ENCODE measurements at regions not wholly inside any gene's neighbourhood (a gene's known extent, or its start where the extent isn't known, plus 50 kb on each side); places are given as distances from the start of the nearest gene placed in this dataset.
A peak's percentile ranks its signal among the peaks of the same experiment; 100 is the strongest.

DNA sequence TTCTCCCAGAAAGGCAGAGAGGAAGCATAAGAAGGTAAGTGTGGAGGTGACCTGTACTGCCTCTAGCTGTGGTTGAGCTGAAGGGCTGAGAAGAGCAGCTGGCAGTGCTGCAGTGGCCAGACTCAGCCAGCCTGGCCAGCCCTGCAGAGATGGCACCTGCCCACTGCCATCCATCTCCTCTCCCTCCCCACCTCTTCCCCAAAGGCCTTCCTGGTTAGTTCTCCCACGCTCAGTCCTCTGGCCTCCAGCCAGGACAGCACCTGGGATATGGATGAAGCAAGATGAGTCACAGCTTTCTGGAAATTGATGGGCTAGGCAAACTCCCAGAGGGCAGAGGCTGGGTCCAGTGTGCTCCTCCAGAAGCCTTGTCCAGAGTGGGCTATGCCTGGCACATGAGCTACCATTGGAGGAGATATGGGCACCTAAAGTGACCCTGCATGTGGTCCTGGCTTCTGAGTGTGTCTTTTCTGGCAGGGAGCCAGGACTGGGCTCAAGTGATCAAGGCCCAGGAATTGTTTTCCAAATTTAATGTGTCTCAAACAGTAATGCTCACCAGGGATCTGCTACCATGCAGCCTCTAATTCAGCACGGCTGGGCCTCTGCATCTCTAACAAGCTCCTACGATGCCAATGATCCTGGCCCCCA is 81.0 kb upstream of the CACUL1 start:
- peak; percentile 49 for DNase-seq (ENCODE audit: low read depth)

DNA sequence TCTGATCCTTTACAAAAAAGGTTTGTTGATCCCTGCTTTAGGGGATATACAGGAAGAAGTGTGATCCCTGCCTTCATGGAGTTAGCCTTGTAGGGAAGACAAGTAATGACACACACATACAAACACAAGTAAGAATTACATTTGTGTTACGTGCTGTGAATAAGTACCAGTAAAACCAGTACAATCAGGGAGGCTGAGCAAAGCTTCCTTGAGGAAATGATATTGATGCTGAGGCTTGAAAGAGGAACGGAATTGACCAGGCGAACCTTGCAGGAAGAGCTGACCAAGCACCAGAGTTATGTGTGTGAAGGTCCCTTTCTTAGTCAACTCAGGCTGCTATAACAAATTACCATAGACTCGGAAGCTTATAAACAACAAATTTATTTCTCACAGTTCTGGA is 83.6 kb upstream of the CACUL1 start:
- DNase-seq (ENCODE audit: low read depth), result no peak

GRCh38 chr10:118839348-118839747 is 84.6 kb upstream of the CACUL1 start:
- no peak for DNase-seq (ENCODE audit: low read depth)

- peak; percentile 26 for DNase-seq (ENCODE audit: low read depth)
Observed at GRCh38 chr10:118840071-118840775, 85.5 kb upstream of the CACUL1 start.

- DNase-seq (ENCODE audit: low read depth), result no peak
Observed at GRCh38 chr10:118840776-118841468, 86.2 kb upstream of the CACUL1 start.

DNA sequence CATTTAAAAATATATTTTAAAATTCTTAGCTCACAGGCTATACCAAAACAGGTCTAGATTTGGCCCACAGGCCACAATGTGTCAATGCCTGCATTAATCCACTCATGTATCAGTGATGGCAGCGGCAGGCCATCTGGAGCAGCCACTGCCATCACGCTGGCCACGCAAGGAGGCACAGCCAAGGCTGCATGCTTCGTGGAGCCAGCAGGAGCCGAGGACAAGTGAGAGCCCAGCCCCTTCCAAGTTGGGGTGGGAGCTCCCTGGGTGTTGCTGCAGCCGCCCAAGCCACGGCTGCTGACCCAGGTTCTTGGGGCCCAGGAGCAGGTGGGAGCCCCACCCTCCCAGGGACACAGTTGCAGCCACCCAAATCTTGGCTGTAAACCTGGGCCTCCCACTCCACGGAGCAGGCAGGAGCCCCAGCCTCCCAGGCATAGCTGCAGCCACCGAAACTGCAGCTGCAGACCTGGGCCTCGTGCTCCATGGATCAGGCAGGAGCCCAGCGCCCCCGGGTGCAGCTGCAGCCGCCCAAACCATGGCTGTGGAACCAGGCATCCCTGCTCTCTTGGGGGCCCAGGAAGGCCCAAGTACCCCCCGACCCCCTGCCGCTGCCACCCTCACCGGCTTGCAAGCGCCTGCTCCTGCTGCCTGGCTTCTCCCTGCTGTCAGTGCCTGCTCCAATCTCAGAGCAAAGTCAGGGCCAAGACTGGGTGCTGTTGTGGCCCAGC is 87.3 kb upstream of the CACUL1 start:
- no peak for DNase-seq (ENCODE audit: low read depth)

DNA sequence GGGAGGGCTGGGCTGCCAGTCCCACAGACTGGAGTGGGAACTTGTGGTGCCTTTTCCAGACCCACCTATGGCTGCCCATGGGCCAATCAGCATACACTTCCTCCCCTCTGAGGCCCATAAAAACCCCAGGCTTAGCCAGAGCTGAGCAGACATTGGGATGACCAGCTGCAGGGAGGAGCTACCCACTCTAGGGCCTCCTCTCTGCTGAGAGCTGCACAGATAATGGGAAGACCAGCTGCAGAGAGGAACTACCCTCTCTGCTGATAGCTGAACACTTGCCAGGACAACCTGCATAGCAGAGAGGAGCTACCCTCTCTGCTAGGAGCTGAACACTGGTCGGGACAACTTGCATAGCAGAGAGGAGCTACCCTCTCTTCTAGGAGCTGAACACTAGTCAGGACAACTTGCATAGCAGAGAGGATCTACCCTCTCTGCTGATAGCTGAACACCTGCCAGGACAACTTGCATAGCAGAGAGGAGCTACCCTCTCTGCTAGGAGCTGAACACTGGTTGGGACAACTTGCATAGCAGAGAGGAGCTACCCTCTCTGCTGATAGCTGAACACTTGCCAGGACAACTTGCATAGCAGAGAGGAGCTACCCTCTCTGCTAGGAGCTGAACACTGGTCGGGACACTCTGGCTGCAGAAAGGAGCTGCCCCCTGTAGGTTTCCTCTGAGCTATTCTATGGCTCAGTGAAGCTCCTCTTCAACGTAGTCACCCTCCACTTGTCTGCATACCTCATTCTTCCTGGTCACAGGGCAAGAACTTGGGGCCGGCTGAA is 88.3 kb upstream of the CACUL1 start:
- DNase-seq (ENCODE audit: low read depth), result no peak

GRCh38 chr10:118843647-118844265 is 89.0 kb upstream of the CACUL1 start:
- no peak for DNase-seq (ENCODE audit: low read depth)

DNA sequence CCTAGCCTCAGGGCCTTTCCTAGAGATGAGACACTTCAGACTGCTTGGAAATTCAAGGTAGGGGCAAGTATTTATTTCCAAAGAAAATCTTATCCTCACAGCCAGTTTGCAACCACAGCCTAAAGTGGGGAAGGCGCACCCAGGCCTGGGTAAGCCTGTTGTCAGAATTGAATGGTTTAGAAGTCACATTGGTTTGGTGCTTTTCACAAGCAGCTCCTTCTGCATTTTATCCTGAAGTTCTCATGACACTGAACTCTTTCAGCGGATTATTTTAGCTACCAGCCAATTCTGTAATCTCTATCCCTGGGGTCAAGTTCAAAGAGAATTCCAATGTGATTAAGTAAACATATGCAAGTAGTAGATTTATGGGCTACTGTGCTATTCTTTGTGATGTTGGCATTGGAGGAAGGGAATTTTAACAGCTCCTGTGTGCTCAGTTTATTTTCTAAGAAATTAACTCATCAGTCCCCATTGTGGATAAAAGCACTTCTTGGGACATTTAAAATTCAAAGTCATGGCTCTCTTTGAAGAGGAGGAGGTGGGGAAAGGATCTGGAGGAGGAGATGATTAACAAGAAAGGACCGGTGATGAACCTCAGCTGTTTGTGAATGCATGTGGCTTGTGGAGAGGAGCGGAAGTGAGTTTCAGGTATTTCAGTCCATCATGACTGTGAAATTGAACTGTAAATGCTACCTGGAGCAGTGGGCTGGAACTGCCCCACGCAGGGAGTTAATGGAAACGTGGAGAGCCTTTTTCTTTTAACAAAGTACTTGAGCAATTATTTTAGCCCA is 90.2 kb upstream of the CACUL1 start:
- DNase-seq (ENCODE audit: low read depth), result peak; percentile 13

GRCh38 chr10:118845776-118846175 is 91.0 kb upstream of the CACUL1 start:
- DNase-seq (ENCODE audit: low read depth), result no peak

GRCh38 chr10:118850418-118851061 is 95.8 kb upstream of the CACUL1 start:
- peak; percentile 45 for DNase-seq (ENCODE audit: low read depth)

GRCh38 chr10:118851062-118852035 is 96.6 kb upstream of the CACUL1 start:
- DNase-seq (ENCODE audit: low read depth), result no peak

DNA sequence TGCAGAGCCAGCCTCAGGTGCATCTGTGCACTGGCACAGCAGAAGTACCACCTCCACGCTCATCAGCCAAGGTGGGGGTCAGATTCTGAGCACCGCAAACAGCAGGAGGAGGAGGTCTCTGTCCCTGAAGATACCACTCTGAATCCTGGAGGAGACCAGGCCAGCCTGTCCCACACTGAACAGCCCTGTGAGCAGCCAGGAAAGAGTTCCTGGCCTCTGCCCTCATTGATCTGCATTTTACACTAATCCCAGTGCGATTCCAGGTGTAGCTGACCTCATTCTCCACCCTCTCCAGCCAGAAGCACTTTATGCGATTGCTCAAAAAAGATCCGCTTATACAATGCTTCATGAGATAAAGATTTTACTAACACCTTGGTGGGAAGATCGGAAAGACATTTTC is 99.1 kb upstream of the CACUL1 start:
- DNase-seq (ENCODE audit: low read depth), result no peak

GRCh38 chr10:118856106-118856505 is 101.3 kb upstream of the CACUL1 start:
- no peak for DNase-seq (ENCODE audit: low read depth)

- no peak for DNase-seq (ENCODE audit: low read depth)
Observed at GRCh38 chr10:118865998-118866693, 111.4 kb upstream of the CACUL1 start.

GRCh38 chr10:118867768-118868167 is 113.0 kb upstream of the CACUL1 start:
- no peak for DNase-seq (ENCODE audit: low read depth)

GRCh38 chr10:118868589-118868988 is 113.8 kb upstream of the CACUL1 start:
- no peak for DNase-seq (ENCODE audit: low read depth)

Data from RPMI7951 (cell line).